GM12874 (cell line): ENCODE measurements at regions not wholly inside any gene's neighbourhood (a gene's known extent, or its start where the extent isn't known, plus 50 kb on each side); places are given as distances from the start of the nearest gene placed in this dataset.

Experiments used
- TF ChIP-seq, protein P1 (sequence below): IDR thresholded peaks from 2 replicates; pipeline ENCODE4 v1.5.1; 2011; ENCODE audit warnings: low read depth, mild to moderate bottlenecking, control low read depth, low read length, moderate library complexity; ENCODE audit not compliant: insufficient read depth

DNA sequence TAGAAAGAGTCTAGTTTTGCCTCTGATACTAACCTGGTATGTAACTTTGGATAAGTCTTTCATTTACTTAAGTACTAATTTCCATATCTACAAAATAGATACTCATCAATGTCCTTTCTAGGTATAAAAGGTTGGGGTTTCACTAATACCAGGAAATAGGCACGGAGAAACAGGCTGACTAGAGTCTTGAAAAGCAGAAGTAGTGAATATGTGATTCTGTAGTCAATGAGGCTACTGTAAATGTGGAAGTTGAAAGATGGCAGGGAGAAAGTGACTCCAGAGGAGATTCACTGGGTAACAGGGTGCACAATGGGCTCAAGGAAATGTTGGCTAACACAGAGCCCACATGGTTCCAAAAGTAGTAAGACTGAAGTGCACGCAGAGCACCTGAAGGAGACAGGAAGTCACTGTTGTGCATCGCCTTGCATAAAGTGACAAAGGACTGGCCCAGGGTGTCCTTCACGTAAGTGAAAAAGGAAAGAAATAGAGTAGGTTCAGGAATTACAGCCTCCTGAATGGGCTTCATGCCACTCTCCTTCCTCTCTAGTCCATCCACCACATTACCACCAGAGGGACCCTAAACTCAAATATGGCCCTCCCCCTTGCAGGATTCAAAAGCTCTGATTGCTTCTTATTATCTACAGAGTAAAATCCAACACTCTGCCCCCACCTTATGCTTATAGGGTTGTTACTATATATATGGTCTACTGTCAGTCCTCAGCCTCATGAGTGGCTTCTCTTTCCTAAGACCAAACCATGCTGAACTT, 288.0 kb upstream of the SMARCA2 start:
- TF ChIP-seq, protein P1, sequence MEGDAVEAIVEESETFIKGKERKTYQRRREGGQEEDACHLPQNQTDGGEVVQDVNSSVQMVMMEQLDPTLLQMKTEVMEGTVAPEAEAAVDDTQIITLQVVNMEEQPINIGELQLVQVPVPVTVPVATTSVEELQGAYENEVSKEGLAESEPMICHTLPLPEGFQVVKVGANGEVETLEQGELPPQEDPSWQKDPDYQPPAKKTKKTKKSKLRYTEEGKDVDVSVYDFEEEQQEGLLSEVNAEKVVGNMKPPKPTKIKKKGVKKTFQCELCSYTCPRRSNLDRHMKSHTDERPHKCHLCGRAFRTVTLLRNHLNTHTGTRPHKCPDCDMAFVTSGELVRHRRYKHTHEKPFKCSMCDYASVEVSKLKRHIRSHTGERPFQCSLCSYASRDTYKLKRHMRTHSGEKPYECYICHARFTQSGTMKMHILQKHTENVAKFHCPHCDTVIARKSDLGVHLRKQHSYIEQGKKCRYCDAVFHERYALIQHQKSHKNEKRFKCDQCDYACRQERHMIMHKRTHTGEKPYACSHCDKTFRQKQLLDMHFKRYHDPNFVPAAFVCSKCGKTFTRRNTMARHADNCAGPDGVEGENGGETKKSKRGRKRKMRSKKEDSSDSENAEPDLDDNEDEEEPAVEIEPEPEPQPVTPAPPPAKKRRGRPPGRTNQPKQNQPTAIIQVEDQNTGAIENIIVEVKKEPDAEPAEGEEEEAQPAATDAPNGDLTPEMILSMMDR, result peak; percentile 33; the same call in 1 of the 2 replicates

DNA sequence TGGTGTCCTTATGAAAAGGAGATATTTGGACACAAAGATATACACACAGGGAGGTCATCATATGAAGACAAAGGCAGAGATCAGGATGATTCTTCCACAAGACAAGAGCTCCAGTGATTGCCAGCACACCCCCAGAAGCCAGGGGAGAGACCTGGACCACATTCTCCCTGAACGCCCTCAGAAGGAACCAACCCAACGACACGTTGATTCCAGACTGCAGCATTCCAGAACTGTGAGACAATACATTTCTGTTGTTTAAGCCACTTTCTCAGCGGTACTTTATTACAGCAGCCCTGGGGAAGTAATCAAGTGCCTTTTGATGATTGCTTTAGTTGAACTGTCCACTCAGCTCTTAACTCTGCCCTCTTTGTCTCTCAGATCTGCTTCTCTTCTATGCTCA, 285.5 kb upstream of the SMARCA2 start:
- TF ChIP-seq, protein P1, result no peak

DNA sequence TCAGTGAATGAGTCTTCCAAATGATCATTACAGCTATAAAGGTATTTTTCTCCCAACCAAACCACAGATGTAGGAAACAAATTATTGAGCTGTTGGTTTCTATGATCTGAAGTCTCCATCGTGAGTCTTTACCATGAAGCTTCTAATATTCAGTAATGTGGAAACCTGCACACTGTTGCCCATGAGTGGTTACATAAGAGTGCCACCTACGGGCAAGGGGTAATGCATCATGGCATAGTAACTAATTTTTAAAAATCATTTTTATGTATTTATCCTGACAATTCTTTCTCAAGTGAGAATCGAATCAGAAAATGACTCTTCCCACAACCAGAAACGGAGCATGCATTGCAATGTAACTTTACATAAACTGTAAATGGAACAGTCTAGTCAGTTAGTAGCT, 282.5 kb upstream of the SMARCA2 start:
- TF ChIP-seq, protein P1, result peak; percentile 28; the same call in 1 of the 2 replicates

DNA sequence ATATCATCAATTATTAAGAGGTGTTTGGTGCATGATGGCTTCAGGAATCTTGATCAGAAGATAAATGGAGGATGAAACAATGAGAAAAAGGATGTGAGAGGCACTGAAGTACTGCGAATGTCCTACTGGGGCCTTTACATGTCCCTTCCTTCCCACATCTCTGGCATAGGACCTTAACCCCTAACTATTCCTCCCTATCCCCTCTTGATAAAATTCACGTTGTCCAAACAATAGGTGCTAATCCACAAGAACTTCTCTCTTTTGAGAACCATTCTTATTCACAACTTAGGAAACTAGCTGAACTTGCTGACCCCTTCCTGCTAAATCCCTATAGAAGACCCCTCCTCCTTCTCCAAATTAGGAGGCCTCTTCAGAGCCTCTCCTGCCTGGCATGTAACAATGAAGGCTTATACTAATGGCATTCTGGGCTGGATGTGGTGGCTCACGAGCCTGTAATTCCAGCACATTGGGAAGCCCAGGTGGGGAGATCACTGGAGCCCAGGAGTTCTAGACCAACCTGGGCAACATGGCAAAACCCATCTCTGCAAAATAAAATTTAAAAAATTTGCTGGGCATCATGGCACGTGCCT, 276.5 kb upstream of the SMARCA2 start:
- TF ChIP-seq, protein P1, result no peak

DNA sequence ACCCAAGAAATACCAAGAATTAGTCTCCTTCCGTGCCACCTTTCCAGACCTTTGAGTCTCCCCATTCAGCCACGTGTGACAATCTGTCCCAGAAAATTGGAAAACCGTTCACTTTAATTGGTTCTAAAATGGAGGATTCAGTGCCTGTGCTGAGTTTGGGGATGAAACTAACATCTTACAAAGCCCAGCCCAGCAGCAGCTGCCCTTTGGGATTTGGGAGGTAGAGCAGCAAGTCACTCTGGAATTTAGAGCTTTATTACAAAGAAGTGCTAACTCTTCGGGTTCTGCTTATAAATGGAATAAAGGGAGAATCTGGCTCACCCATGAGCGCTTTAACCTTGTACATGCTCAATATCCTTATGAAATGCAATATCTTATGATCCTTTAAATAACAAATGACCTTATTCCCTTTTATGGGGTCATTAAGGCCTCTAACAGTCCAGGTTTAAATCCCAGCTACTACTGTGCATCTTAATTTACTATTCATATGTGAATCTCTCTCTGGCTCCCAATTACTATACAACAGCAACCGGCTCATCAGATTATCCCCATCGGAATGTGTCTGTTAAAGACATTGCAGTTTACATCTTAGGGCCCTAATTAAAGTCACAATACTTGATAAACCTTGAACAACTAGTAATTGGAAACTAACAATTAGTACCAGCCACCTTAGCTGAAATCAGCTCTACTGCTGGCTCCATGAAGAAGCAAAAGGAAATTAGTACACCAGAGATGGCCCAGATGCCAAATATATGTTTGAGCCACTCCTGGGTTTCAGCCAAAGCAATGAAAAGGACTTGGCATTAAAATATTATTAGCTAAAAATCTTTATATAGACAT, 271.8 kb upstream of the SMARCA2 start:
- TF ChIP-seq, protein P1, result no peak

DNA sequence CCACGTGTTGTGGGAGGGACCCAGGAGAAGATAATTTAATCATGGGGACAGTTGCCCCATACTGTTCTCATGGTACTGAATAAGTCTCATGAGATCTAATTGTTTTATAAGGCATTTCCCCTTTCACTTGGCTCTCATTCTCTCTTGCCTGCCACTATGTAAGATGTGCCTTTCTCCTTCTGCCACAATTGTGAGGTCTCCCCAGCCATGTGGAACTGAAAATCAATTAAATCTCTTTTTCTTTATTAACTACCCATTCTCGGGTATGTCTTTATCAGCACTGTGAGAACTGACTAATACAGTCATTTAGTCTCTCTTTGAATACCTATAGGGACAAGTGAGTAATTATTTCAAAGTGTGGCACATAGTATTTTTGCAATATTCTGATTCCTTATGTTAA, 269.2 kb upstream of the SMARCA2 start:
- TF ChIP-seq, protein P1, result no peak

DNA sequence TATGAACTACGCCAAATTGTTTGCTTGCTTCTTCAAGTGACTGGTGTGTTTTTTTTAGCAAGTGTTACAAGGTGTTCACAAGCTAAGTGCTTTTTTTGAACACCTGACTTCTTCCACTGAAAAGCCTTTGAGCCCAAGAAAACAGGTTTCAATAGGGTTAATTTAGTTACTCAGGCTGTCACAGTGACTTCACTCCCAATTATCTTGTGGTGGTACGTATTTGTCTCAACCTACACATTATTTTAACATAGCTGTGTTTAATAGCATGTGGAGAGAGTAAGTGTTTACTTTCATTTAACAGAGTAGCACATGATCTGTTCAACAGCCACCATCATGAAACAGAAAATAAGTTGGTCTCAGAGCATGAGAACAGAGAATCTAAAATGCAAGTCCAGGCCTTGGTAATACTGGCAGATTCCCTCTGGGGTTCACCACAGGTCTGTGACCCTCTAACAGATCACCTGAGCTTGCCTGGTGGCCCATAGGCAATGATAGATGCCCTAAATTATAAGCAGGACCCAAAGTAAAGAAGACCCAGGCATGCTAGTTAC, 267.7 kb upstream of the SMARCA2 start:
- TF ChIP-seq, protein P1, result no peak
